ENCODE measurements at regions not wholly inside any gene's neighbourhood (a gene's known extent, or its start where the extent isn't known, plus 50 kb on each side); places are given as distances from the start of the nearest gene placed in this dataset.

DNA sequence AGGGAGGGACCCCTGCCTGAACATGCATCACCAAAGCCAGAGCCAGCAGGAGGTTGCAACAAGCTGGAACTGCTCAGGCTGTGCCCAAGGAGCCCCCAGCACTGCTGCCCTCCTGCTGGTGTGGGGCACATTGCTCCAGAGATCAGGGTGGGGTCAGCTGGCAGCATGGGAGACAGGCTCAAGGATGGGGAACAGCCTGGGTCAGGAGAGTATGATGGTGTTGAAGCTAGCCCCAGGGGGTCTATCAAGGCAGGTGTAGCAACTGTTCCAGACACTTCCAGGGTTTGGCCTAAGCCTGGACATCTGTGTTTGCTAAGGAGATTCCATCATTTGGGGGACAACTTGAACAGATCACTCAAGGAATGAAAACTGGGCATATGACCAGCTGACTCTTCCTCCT is 133.1 kb downstream of the ATPSCKMT start:
- no peak for TF ChIP-seq ESRRG (CRISPR knock-in tag; IDR thresholded peaks at IDR 0.05)
- TF ChIP-seq GLIS3 (CRISPR knock-in tag; IDR thresholded peaks at IDR 0.05), result no peak

All from SK-N-SH treated with all-trans-retinoic acid at 6 μM for 48 hours (cell line).